ENCODE measurements at regions not wholly inside any gene's neighbourhood (a gene's known extent, or its start where the extent isn't known, plus 50 kb on each side); places are given as distances from the start of the nearest gene placed in this dataset.

DNA sequence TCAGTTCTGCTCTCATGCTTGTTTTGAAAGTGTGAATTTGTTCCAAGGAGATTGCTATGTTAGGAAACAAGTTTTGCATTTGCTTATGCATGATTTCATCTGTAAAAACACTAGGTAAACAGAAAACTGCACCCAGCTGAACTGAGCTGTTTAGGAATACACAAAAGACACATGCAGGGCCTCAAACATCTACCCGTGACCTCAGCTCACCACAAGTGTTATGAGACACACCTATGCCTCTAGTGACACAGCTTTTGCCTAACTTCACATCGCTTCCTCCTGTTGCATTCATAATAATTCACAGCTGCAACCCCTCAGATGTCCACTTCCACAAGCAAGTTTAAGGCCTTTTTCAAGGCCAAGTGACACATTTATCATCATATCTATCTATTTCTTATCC lies 98.0 kb upstream of the SLC24A3 start:
- TF ChIP-seq, protein P1, sequence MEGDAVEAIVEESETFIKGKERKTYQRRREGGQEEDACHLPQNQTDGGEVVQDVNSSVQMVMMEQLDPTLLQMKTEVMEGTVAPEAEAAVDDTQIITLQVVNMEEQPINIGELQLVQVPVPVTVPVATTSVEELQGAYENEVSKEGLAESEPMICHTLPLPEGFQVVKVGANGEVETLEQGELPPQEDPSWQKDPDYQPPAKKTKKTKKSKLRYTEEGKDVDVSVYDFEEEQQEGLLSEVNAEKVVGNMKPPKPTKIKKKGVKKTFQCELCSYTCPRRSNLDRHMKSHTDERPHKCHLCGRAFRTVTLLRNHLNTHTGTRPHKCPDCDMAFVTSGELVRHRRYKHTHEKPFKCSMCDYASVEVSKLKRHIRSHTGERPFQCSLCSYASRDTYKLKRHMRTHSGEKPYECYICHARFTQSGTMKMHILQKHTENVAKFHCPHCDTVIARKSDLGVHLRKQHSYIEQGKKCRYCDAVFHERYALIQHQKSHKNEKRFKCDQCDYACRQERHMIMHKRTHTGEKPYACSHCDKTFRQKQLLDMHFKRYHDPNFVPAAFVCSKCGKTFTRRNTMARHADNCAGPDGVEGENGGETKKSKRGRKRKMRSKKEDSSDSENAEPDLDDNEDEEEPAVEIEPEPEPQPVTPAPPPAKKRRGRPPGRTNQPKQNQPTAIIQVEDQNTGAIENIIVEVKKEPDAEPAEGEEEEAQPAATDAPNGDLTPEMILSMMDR (optimal IDR thresholded peaks at IDR 0.05 in 1 of 3, IDR thresholded peaks at IDR 0.05 in 1 of 3, conservative IDR thresholded peaks at IDR 0.05 in 1 of 3; ENCODE audit: extremely low read depth in 1 of 3, insufficient read depth in 2 of 3, low read length in 3 of 3): no peak
- no peak for TF ChIP-seq EZH2 (IDR thresholded peaks at IDR 0.05; ENCODE audit: low read length)
